HG03196 (cell line): ENCODE measurements at regions not wholly inside any gene's neighbourhood (a gene's known extent, or its start where the extent isn't known, plus 50 kb on each side); places are given as distances from the start of the nearest gene placed in this dataset.
"Not testable (repeated sequence)": the region's sequence is repeated elsewhere in the genome, so short reads cannot be mapped to it uniquely, and the experiment has no call there.

Source experiments
- ATAC-seq: cut with Tn5 transposase; IDR thresholded peaks from one replicate; pipeline ENCODE4 v1.9.1; 2021; ENCODE audit not compliant: unreplicated experiment

- no peak for ATAC-seq
These were observed 265.9 kb upstream of the CDYL start for GRCh38 chr6:4510317-4510716.

DNA sequence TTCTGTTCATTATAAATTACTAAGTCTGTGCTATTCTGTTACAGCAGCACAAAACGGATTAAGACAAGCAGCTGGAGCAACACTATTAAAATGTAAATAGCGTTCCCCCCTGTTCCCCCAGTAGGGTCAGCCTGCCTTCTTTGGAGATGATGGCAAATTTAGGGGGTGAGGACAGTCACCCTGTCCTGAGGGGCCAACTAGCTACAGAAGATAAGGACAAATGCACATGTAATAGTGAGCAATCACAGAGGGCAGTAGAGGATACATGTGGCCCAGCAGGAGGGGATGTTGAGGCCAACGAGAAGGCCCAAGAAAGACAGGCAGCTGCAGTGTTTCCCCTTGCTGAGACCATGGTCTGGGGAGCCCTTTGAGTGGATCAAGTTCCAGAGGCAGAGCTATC lies 266.7 kb upstream of the CDYL start:
- no peak for ATAC-seq

- no peak for ATAC-seq
These were observed 269.4 kb upstream of the CDYL start for GRCh38 chr6:4506792-4507191.

- no peak for ATAC-seq
These were observed 270.0 kb upstream of the CDYL start for GRCh38 chr6:4506223-4506622.

GRCh38 chr6:4504700-4505099 lies 271.5 kb upstream of the CDYL start:
- no peak for ATAC-seq

DNA sequence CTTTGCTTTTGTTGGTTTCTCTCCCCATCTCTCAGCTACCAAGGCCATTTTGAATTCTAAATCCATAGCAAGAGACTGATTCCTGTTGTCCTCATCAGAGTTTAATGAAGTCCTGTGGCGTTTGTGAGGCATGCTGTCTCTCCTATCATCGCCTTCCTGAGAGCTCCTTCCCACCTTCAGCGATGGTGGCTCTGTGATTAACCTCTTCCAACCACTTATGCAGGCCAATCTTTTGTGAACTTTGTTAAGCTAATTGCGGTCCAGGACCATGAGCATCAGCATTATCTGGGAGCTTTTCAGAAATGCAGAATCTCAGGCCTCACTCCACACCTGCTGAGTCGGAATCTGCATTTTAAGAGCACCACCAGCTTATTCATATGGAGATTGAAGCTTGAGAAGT lies 272.5 kb upstream of the CDYL start:
- no peak for ATAC-seq

DNA sequence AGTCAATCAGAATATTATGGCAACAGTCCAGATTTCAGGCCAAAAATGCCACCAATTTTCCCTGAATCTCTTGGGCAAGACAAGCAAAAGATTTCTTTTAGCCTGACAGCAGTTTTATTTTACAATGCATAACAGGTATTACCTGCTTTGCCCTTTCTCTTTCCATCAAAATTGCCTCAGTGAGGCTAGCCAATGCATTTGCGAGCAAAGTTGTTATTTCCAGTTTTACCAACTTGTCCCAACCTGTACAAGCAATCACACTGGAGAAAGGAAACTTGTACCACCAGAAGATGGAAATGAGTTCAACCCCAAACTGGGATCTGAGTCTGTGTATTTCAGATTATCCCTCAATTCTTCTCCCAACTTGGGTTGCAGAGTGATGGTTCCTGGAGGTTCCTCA lies 279.9 kb upstream of the CDYL start:
- no peak for ATAC-seq

DNA sequence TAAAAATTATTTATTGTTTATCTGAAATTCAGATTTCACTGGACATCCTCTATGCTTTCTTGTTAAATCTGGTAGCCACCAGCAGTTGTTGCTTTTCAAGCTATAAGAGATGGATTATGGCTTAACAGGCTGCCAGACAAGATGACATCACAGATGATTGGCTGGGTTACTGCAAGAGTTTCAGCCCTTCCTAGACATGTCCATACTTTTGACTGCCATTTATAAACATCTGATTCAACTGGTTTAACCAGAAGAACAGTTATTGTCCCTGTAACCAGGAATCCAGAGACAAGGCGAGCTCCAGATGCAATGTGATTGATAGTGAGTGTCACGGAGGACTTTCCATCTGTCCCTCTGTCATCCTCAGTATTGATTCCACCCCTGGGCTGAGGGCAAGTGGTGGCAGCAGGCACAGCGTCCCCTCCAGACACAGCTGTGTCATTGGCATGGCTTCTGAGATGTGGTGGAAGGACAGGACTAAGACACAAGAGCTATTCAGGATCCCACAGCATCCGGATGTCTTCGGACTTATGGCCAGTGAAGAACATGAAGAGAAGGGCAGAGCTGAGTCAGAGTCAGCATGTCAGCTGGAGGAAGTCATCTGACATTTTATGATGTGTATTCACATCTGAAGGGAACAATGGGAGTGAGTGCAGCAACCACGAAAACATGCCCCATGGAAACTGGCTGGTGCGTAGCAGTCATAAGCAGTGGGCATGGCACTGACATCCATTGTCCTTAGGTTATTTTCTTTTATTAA lies 284.5 kb upstream of the CDYL start:
- ATAC-seq = no peak

DNA sequence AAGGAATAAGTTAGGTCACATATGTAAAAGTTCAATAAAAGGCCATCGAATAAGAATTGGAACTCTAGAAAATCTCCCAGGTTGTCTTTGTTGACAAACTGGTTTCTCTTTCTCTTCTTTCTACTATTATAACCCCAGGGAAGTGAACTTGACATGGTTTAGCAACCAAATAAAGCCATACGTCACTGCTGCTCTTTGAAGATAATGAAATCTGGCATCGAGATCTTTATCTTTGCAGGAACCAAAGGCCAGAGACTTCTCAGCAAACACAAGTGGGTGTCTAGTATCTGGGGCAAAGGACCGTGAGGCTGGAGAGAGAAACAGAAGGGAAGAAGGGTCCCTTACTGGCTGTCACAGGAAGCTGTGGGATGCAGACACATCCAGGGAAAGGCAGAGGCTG lies 286.7 kb upstream of the CDYL start:
- no peak for ATAC-seq

- ATAC-seq = no peak
These were observed 287.8 kb upstream of the CDYL start for GRCh38 chr6:4488389-4488788.

GRCh38 chr6:4487538-4487937 lies 288.7 kb upstream of the CDYL start:
- no peak for ATAC-seq

GRCh38 chr6:4486568-4487315 lies 289.5 kb upstream of the CDYL start:
- ATAC-seq = no peak

GRCh38 chr6:4485735-4486134 lies 290.5 kb upstream of the CDYL start:
- no peak for ATAC-seq

- ATAC-seq = no peak
These were observed 293.7 kb upstream of the CDYL start for GRCh38 chr6:4482461-4482860.

GRCh38 chr6:4480788-4481735 lies 295.1 kb upstream of the CDYL start:
- ATAC-seq = no peak

DNA sequence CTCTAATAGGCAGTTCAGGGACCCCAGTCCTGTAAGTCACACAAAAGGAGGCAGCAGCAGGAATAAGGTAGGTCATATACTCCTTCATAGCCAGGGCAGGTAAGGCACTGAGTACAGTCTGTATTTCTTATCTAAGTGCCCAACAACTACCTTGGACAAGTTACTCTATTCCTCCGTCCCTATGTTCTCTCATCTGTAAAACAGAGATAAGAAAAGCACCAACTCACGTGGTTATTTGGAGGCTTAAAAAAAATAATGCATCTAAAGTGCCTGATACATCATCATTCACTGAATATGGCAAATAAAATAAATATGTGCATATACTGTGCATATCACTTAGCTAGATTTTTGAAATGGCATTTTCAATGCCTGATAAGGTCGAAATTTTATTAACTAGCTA lies 298.1 kb upstream of the CDYL start:
- ATAC-seq = no peak

- no peak for ATAC-seq
These were observed 301.4 kb upstream of the CDYL start for GRCh38 chr6:4474810-4475209.

GRCh38 chr6:4472969-4473642 lies 303.1 kb upstream of the CDYL start:
- no peak for ATAC-seq

GRCh38 chr6:4472222-4472621 lies 304.0 kb upstream of the CDYL start:
- ATAC-seq = no peak

GRCh38 chr6:4471515-4471914 lies 304.7 kb upstream of the CDYL start:
- not testable (repeated sequence) for ATAC-seq

- ATAC-seq = no peak
These were observed 305.4 kb upstream of the CDYL start for GRCh38 chr6:4470698-4471210.
